GM18505 (cell line): ENCODE measurements at regions not wholly inside any gene's neighbourhood (a gene's known extent, or its start where the extent isn't known, plus 50 kb on each side); places are given as distances from the start of the nearest gene placed in this dataset.

Experiments
- ATAC-seq: cut with Tn5 transposase; IDR thresholded peaks from one replicate; pipeline ENCODE4 v1.9.1; 2021; ENCODE audit not compliant: unreplicated experiment
- POLR2A ChIP-seq: IDR thresholded peaks from 4 replicates; pipeline ENCODE4 v1.6.1; 2011; ENCODE audit warnings: borderline replicate concordance; ENCODE audit not compliant: insufficient read depth, insufficient read length; ENCODE audit errors: extremely low read depth

DNA sequence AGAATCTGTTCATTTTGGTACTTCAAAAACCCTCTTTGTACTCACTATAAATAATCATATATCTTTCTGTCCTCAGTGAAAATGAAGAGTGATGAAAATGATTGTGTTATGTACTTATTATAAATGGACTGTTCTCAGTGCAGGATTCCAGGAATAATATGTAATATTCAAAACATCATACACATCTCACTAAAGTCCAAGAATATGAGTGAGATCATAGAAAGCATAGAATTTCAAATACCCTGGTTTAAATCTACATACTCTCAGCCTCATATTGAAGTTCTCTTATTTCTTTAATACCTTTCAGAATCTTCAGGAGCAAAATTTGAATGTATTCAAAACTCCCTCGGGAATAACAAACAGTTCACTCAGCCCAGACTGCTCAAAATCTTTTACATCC lies 868.0 kb downstream of the SLITRK6 start:
- ATAC-seq, result no peak

DNA sequence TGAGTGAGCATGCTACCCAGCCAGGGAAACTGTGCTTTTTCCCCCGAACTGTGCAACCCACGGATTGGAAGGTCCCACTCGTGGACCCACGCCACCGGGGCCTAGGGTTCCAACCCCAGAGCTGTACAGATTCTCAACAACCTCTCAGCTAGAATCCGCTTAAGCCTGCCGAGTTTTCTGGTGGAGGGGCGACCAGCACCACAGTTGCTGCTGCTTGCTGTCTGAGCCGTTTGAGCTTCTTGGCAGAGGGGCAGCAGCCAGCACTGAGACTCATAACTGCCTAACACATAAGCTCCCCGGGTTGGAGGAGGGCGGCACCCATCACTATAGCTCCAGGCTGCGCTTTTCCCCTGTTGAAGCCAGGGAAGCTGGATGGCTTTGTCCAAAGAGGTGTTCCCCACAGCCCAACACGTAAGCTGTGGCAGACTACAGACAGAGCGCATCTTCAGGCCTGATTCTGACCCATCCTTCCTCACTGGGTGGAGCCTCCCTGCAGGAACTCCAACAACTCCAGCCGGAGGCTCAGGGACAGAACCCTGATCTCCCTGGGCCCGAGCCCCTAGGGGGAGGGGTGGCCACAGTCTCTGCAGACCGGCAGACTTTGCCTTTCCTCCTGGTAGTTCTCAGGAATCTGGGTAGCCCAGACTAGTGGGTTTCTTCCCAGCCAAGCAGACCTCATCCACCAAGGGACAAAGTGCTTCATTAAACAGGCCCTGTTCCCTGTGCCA lies 871.6 kb downstream of the SLITRK6 start:
- ATAC-seq, result no peak
- no peak for TF ChIP-seq POLR2A

More for the DNA sequence above, 868.0 kb downstream of the SLITRK6 start:
- no peak for TF ChIP-seq POLR2A

DNA sequence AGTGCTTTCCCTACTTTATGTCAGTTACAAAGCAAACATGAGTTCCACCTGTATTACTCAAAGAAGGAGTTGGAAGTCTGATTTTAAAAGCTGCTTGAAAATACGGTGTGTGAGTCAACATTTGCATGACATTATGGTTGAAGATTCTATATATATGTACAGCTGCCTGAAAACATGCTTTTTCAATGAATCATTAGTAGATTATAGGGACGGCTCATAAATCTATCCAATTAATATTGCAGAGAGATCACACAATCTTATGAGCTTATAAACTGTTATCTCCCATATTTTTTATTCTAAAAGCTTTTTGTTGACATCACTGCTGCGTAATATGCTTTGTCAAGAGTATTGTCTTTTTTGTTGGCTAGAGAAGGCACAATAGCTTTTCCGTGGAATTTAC lies 873.8 kb downstream of the SLITRK6 start:
- ATAC-seq, result no peak
- no peak for TF ChIP-seq POLR2A

DNA sequence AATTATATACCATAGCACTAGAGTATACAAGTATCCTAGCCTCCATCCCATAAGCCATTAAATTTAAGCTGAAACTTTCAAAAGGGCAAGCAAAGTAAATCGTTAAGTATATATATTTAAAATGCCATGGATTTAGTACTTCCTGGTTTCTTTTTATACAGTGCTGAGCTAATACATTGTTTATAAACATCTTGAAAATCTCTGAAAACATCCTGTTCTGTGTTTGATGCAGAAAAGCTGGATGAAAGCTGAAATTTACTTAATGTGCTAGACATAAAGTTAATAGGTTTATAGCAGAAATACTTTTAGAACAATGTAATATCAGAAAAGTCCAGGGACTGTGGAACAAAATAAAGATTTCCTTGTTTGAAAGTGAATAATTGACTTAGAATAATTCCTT lies 875.4 kb downstream of the SLITRK6 start:
- no peak for TF ChIP-seq POLR2A
- no peak for ATAC-seq

DNA sequence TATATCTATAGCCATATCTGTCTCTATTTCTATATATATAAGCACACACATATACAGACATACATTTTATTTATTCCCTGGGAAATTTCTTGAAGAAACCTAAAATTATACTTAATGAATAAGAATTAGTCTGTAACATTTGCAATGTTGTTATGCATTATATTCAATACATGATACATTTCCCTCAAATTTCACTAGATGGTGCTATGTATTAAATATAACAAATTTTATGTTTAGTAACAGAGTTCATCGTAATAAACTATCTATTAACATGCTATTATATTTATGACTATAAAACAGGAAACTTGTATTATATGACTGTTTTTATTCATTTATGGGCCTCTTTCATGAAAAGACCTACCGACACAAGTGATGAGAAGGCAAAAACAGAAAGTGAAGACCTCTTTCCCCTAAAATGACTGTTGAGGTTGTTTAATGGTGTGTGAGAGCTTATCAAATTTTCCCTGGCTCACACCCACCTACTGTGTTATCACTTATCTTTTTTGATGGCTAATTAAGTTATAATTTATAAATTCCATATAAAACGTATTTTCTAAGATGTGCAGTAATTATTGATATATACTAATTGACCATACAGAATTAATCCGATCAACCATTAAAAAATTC lies 881.9 kb downstream of the SLITRK6 start:
- no peak for TF ChIP-seq POLR2A
- ATAC-seq, result no peak

DNA sequence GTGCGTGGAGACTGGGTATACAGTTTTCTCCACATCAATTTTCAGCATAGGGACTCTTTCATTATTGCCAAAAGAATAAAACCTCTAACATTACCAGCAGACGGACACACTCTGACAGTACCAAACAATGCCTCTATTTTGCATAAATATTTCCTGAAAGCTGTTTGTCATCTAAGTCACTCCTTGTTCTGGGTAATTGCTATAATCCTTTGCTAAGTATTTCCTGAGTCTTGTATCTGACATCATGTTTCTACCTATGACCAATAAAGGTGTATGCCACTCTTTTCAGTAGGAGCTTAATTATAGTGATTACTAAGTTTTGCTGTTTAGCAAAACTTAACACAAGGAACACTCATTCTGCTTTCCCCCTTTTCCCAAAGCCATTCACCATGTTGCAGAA lies 886.5 kb downstream of the SLITRK6 start:
- ATAC-seq, result no peak
- TF ChIP-seq POLR2A, result no peak

DNA sequence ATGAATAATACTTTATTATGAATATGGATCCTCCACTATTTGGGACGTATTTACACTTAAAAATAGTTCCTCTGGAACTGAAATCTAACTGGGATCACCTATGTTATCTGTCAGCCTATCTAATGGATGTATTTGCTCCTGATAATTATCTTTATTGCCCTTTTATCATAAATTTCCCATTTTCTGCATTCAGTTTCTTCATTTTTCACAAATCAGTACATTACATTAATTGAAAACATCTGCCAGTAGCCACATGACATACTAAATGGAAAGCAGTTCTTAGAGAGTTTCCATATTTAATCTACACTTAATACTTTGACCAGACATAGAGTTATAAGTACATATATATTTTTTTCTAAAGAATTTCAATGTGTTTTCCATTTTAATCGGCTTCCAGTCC lies 888.8 kb downstream of the SLITRK6 start:
- no peak for TF ChIP-seq POLR2A
- ATAC-seq, result no peak

- ATAC-seq, result no peak
Observed at GRCh38 chr13:84903391-84903790, 895.8 kb downstream of the SLITRK6 start.

GRCh38 chr13:84902243-84902642 lies 897.0 kb downstream of the SLITRK6 start:
- ATAC-seq, result no peak
- TF ChIP-seq POLR2A, result no peak

More at GRCh38 chr13:84903391-84903790, 895.8 kb downstream of the SLITRK6 start:
- TF ChIP-seq POLR2A, result no peak

- TF ChIP-seq POLR2A, result no peak
- no peak for ATAC-seq
Observed at GRCh38 chr13:84896128-84896527, 903.1 kb downstream of the SLITRK6 start.

DNA sequence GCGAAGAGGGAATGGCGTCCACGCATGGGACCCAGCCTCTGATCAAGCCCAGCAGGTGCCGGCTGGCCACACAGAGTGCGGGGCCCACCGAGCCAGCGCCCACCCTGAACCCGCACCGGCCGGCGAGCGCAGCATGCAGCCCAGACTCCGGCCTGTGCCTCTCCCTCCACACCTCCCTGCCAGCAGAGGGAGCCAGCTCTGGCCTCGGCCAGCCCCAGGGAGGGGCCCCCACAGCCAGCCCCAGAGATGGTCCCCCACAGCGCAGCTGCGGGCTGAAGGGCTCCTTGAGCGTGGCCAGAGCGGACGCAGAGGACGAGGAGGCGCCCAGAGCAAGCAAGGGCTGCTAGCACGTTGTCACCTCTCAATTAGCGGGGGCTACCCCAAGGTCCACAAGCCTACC lies 904.5 kb downstream of the SLITRK6 start:
- ATAC-seq, result no peak
- no peak for TF ChIP-seq POLR2A

DNA sequence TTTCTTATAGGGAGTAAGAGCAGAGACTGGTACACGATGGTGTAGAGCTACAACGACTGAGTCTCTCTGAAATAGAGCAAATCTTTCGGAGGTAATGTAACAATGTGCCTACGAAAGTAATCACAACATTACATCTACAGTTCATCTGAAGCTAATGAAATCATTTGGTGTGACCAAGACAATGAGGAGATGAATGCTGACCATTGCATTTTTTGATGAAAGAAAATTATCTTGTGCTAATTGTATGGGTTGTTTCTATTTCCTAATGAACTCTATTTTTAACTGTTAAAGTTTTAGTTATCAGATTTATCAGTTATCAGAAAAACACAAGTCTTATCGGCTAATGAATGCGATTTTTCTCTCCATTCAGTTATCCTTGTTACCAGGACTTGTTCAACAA lies 913.4 kb downstream of the SLITRK6 start:
- TF ChIP-seq POLR2A, result no peak
- no peak for ATAC-seq

- ATAC-seq, result no peak
- no peak for TF ChIP-seq POLR2A
Observed at GRCh38 chr13:84873951-84874350, 925.3 kb downstream of the SLITRK6 start.

DNA sequence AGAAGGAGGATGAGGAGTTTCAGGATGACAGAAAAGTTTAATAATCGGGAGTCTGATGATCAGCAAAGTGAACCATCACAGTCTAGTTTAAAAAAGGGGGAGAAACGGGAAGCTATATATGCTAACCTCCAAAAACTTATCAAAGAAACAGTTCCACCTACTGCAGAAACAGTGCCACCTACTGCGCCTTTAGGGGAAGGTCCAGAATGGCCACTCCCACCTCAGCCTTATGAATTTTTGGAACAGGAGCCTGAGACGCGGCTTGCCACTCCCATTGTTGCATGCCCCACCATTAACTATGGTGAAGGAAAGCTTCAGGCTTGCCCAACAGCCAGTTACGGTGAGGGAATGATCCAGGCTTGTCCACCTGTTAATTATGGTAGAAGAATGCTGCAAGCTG lies 929.0 kb downstream of the SLITRK6 start:
- TF ChIP-seq POLR2A, result no peak
- no peak for ATAC-seq
